Spleen (tissue), 7 donors: ENCODE measurements at regions not wholly inside any gene's neighbourhood (a gene's known extent, or its start where the extent isn't known, plus 50 kb on each side); places are given as distances from the start of the nearest gene placed in this dataset.

Source experiments
- POLR2A ChIP-seq, 3 donors: fragments of 450-650 bp; IDR thresholded peaks; one replicate each; pipeline ENCODE4 v1.5.1; 2017; ENCODE audit warnings: antibody characterized with exemption in 3 of 3, mild to moderate bottlenecking in 1 of 3
- POLR2AphosphoS5 ChIP-seq, 3 donors: sonication (generic); formaldehyde crosslinking; IDR thresholded peaks; one replicate each; pipeline ENCODE4 v1.5.1; 2017; ENCODE audit warnings: antibody characterized with exemption in 3 of 3
- TF ChIP-seq, protein P1 (sequence below), 11 experiments: fragments of 200-600 bp in 7 of 11; fragments of 450-650 bp in 4 of 11; sonication (generic) in 4 of 11; IDR thresholded peaks in 8 of 11; conservative IDR thresholded peaks in 3 of 11; 1 replicate in 7 of 11; 2 replicates in 4 of 11; pipeline versions ENCODE4 v1.4.0 to v1.8.0; 2016 to 2021; ENCODE audit warnings: antibody characterized with exemption in 11 of 11, inconsistent platforms in 4 of 11, mild to moderate bottlenecking in 1 of 11
- donor health status: DM: no; HTN: no; CAD: no; lungs with moderate emphysema.
- donor health status: DM: no; HTN: no; CAD: no.
- donor health status: DM: no; HTN: no; CAD: no.

DNA sequence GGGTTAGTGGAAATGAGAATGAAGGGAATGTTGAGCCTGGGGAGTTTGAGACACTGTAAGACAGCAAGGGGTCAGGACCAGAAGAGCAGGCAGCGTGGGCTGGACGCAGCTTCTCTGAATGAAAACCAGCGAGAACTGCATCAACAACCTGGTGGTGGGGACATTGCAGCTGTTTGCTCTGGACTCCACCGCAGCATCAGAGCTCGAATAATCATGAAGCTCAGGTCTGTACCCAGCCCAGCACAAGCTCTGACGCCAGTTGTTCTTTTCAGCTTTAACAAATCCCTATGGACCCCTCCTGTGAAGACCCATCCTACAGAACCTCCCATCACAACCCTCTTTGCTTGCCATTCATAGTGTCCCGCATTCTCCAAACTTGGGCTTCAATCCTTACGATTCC, 106.8 kb upstream of the PNPLA4 start:
- TF ChIP-seq, protein P1, sequence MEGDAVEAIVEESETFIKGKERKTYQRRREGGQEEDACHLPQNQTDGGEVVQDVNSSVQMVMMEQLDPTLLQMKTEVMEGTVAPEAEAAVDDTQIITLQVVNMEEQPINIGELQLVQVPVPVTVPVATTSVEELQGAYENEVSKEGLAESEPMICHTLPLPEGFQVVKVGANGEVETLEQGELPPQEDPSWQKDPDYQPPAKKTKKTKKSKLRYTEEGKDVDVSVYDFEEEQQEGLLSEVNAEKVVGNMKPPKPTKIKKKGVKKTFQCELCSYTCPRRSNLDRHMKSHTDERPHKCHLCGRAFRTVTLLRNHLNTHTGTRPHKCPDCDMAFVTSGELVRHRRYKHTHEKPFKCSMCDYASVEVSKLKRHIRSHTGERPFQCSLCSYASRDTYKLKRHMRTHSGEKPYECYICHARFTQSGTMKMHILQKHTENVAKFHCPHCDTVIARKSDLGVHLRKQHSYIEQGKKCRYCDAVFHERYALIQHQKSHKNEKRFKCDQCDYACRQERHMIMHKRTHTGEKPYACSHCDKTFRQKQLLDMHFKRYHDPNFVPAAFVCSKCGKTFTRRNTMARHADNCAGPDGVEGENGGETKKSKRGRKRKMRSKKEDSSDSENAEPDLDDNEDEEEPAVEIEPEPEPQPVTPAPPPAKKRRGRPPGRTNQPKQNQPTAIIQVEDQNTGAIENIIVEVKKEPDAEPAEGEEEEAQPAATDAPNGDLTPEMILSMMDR (IDR thresholded peaks at IDR 0.05 in 8 of 11, conservative IDR thresholded peaks at IDR 0.05 in 3 of 11): no peak
- TF ChIP-seq POLR2A (IDR thresholded peaks at IDR 0.05): no peak
- no peak for TF ChIP-seq POLR2AphosphoS5 (IDR thresholded peaks at IDR 0.05)
